Right lobe of liver (tissue), 4 donors: ENCODE measurements at regions not wholly inside any gene's neighbourhood (a gene's known extent, or its start where the extent isn't known, plus 50 kb on each side); places are given as distances from the start of the nearest gene placed in this dataset.
A peak's percentile ranks its signal among the peaks of the same experiment; 100 is the strongest.

Experiments
- CTCF ChIP-seq, 4 donors: fragments of 200-600 bp in 3 of 4; fragments of 450-650 bp in 1 of 4; IDR thresholded peaks; one replicate each; pipeline versions ENCODE4 v1.5.1 to v1.8.0; 2016 to 2022; ENCODE audit warnings: antibody characterized with exemption in 4 of 4, mild to moderate bottlenecking in 2 of 4
- POLR2A ChIP-seq: fragments of 450-650 bp; IDR thresholded peaks from one replicate; pipeline ENCODE4 v1.6.1; 2017; ENCODE audit warnings: antibody characterized with exemption, mild to moderate bottlenecking
- donor health status: DM: no; HTN: no; CAD: no.
- donor health status: DM: no; HTN: no; CAD: no.
- donor health status: DM: no; HTN: yes; CAD: no.

DNA sequence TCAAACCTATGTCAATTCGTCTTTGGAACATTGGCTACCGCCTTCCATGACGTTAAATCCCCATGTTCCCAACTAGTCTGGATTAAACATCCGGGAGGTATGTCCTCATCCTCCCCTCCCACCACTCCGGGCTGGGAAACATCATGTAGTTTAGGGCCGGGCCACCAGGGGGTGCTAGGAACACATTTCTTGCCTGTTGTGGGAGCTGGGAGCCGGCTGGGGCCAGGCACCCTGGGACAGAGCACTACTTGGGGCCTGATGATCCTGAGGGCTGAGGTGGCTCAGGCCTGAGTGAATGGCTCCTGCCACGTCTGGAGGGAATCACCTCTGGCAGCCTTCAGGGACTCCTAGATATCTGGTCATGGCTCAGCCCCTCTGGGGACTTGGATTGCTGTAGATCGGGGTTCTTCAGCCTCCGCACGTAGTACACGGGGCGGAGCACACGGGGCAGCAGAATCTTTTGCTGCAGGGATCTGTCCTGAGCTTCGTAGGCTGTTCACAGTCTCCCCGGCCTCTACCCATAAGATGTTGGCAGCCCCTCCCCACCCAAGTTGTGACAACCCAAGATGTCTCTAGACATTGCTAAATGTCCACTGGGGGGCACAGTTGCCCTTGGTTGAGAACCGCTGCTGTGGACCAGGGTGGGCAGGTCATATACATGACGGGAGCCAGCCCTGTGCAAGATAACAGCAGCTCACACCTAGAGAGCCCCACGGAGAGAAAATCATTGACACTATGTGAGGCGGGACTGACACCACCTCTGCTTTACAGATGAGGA, 141.2 kb upstream of the ZNF716 start:
- peak; percentile 25 to 60 (median 48) for TF ChIP-seq CTCF (IDR thresholded peaks at IDR 0.05)
- TF ChIP-seq POLR2A: no peak
